H1 (cell line): ENCODE measurements at regions not wholly inside any gene's neighbourhood (a gene's known extent, or its start where the extent isn't known, plus 50 kb on each side); places are given as distances from the start of the nearest gene placed in this dataset.

Source experiments
- CTCF ChIA-PET: fragments of 300-600 bp; sonication (Branson Sonifier 250); formaldehyde crosslinking; loops from one replicate; lab custom pipeline; 2021; ENCODE audit not compliant: partially characterized antibody; lab: Charles Lee
- POLR2A ChIA-PET: fragments of 300-600 bp; sonication (Branson Sonifier 250); formaldehyde crosslinking; loops from one replicate; lab custom pipeline; 2021; ENCODE audit warnings: inconsistent platforms; ENCODE audit not compliant: partially characterized antibody; lab: Charles Lee
- DNase-seq, 2 experiments: peaks; one replicate each; pipeline versions ENCODE4 v3.0.0 to v3.0.0-alpha.2; 2010 to 2022; ENCODE audit warnings: low spot score in 2 of 2, low read depth in 1 of 2, mixed read lengths in 1 of 2
- FAIRE-seq: peaks from 2 replicates; lab custom pipeline; 2011; peaks lifted over from hg19 to GRCh38; lab: Jason Lieb, UNC
- H2AFZ ChIP-seq: 2 replicates; pipeline ENCODE4 v1.8.1; 2012; ENCODE audit warnings: low read length, inconsistent platforms
- H2AK5ac ChIP-seq: 2 replicates; pipeline ENCODE4 v1.6.1; 2013; ENCODE audit warnings: low read depth, low read length
- H2BK120ac ChIP-seq: replicated peaks from 2 replicates; pipeline ENCODE3; 2013; ENCODE audit warnings: low read depth, low read length, inconsistent platforms
- H2BK12ac ChIP-seq: 2 replicates; pipeline ENCODE4 v1.6.1; 2013; ENCODE audit warnings: low read depth, low read length
- H2BK15ac ChIP-seq: 2 replicates; pipeline ENCODE4 v1.6.1; 2013; ENCODE audit warnings: low read length
- H2BK20ac ChIP-seq: 2 replicates; pipeline ENCODE4 v1.6.1; 2013; ENCODE audit warnings: low read length
- H2BK5ac ChIP-seq: 2 replicates; pipeline ENCODE4 v1.6.1; 2013; ENCODE audit warnings: low read depth, low read length
- H3K14ac ChIP-seq: 2 replicates; pipeline ENCODE4 v1.6.1; 2013; ENCODE audit warnings: inconsistent platforms; ENCODE audit not compliant: insufficient read length
- H3K18ac ChIP-seq: 2 replicates; pipeline ENCODE4 v1.6.1; 2013; ENCODE audit warnings: low read length; ENCODE audit errors: extremely low read depth
- H3K23ac ChIP-seq: 2 replicates; pipeline ENCODE4 v1.6.1; 2013; ENCODE audit warnings: inconsistent platforms; ENCODE audit not compliant: insufficient read length
- H3K23me2 ChIP-seq: 2 replicates; pipeline ENCODE4 v1.6.1; 2013; ENCODE audit warnings: low read depth, low read length
- H3K27ac ChIP-seq: 2 replicates; pipeline ENCODE4 v1.6.1; 2011; ENCODE audit warnings: low read depth, low read length, inconsistent platforms
- H3K27me3 ChIP-seq, 4 experiments: replicated peaks in 1 of 4; 1 replicate in 1 of 4; 2 replicates in 3 of 4; pipeline versions ENCODE4 v1.6.1 to v1.8.1; 2011 to 2013; ENCODE audit warnings: low read length in 3 of 4, mild to moderate bottlenecking in 3 of 4, inconsistent platforms in 2 of 4, mixed read lengths in 2 of 4, moderate library complexity in 1 of 4; ENCODE audit not compliant: control insufficient read depth in 3 of 4, insufficient read depth in 3 of 4; ENCODE audit errors: extremely low read depth in 1 of 4
- H3K36me3 ChIP-seq, 4 experiments: 2 replicates each; pipeline versions ENCODE4 v1.6.1 to v1.8.1; 2011 to 2013; ENCODE audit warnings: mild to moderate bottlenecking in 4 of 4, low read length in 3 of 4, moderate library complexity in 2 of 4, control low read depth in 1 of 4, inconsistent platforms in 1 of 4; ENCODE audit not compliant: insufficient read depth in 4 of 4, control insufficient read depth in 2 of 4
- H3K4ac ChIP-seq: replicated peaks from 2 replicates; pipeline ENCODE3; 2013; ENCODE audit warnings: low read length, low read depth, mixed read lengths, inconsistent platforms; ENCODE audit not compliant: insufficient read length
- H3K4me1 ChIP-seq, 4 experiments: replicated peaks in 1 of 4; 1 replicate in 1 of 4; 2 replicates in 3 of 4; pipeline versions ENCODE4 v1.6.1 to v1.8.1; 2011 to 2013; ENCODE audit warnings: low read length in 3 of 4, inconsistent platforms in 2 of 4, mixed read lengths in 1 of 4; ENCODE audit not compliant: insufficient read depth in 4 of 4, control insufficient read depth in 3 of 4
- H3K4me2 ChIP-seq, 2 experiments: 2 replicates each; pipeline versions ENCODE4 v1.6.1 to v1.8.1; 2011 to 2013; ENCODE audit warnings: low read depth in 2 of 2, low read length in 2 of 2, control low read depth in 1 of 2, inconsistent platforms in 1 of 2, mild to moderate bottlenecking in 1 of 2; ENCODE audit not compliant: insufficient read depth in 1 of 2
- H3K4me3 ChIP-seq, 4 experiments: fragments of 200-600, 300-600 bp in 1 of 4; sonication (generic), shearing (Covaris generic), sonication (Bioruptor Twin) in 1 of 4; 2 replicates each; pipeline versions ENCODE4 v1.5.1 to v1.8.1; 2011 to 2016; ENCODE audit warnings: low read length in 4 of 4, low read depth in 3 of 4, control low read depth in 2 of 4, inconsistent platforms in 2 of 4, mild to moderate bottlenecking in 2 of 4, mixed read lengths in 1 of 4, moderate library complexity in 1 of 4; ENCODE audit not compliant: insufficient read depth in 2 of 4; ENCODE audit errors: extremely low read depth in 1 of 4
- H3K56ac ChIP-seq: replicated peaks from 2 replicates; pipeline ENCODE3; 2013; ENCODE audit warnings: low read depth, mild to moderate bottlenecking, mixed read lengths, low read length, inconsistent platforms; ENCODE audit not compliant: insufficient read length
- H3K79me1 ChIP-seq: 2 replicates; pipeline ENCODE4 v1.6.1; 2013; ENCODE audit warnings: low read depth, low read length, control low read depth
- H3K79me2 ChIP-seq, 2 experiments: 2 replicates each; pipeline versions ENCODE4 v1.6.1 to v1.8.1; 2012 to 2013; ENCODE audit warnings: low read length in 2 of 2, mild to moderate bottlenecking in 2 of 2, inconsistent platforms in 1 of 2; ENCODE audit not compliant: insufficient read depth in 2 of 2, control insufficient read depth in 1 of 2
- H3K9ac ChIP-seq, 4 experiments: replicated peaks in 1 of 4; 1 replicate in 1 of 4; 2 replicates in 3 of 4; pipeline versions ENCODE4 v1.6.1 to v1.8.1; 2011 to 2013; ENCODE audit warnings: low read depth in 3 of 4, low read length in 3 of 4, control low read depth in 2 of 4, mild to moderate bottlenecking in 2 of 4, moderate library complexity in 2 of 4, inconsistent platforms in 1 of 4; ENCODE audit errors: extremely low read depth in 1 of 4
- H3K9me3 ChIP-seq, 2 experiments: 2 replicates each; pipeline versions ENCODE4 v1.6.1 to v1.8.1; 2012 to 2013; ENCODE audit warnings: mild to moderate bottlenecking in 2 of 2, moderate library complexity in 2 of 2, control low read depth in 1 of 2, inconsistent platforms in 1 of 2, low read depth in 1 of 2, low read length in 1 of 2, mixed read lengths in 1 of 2; ENCODE audit not compliant: insufficient read depth in 2 of 2
- H4K20me1 ChIP-seq, 2 experiments: replicated peaks in 1 of 2; 2 replicates each; pipeline versions ENCODE3 to v1.8.1; 2011 to 2013; ENCODE audit warnings: inconsistent platforms in 2 of 2, low read length in 2 of 2, mild to moderate bottlenecking in 1 of 2; ENCODE audit not compliant: insufficient read depth in 2 of 2, control insufficient read depth in 1 of 2
- H4K5ac ChIP-seq: 2 replicates; pipeline ENCODE4 v1.6.1; 2013; ENCODE audit warnings: low read length, low read depth, mixed read lengths, inconsistent platforms; ENCODE audit not compliant: insufficient read length
- H4K8ac ChIP-seq: 2 replicates; pipeline ENCODE4 v1.8.0; 2013; ENCODE audit warnings: mild to moderate bottlenecking, moderate library complexity, low read length, inconsistent platforms; ENCODE audit not compliant: insufficient read depth; ENCODE audit errors: extremely low read depth
- H4K91ac ChIP-seq: replicated peaks from 2 replicates; pipeline ENCODE3; 2013; ENCODE audit warnings: low read length, mixed read lengths, inconsistent platforms; ENCODE audit not compliant: insufficient read length
- ASH2L ChIP-seq: fragments of 200-600, 300-600 bp; sonication (generic); IDR thresholded peaks from one replicate; pipeline ENCODE4 v1.7.1; 2017; ENCODE audit warnings: low read length
- CEBPB ChIP-seq: IDR thresholded peaks from 2 replicates; pipeline ENCODE4 v1.6.1; 2012; ENCODE audit warnings: low read depth, low read length
- CHD2 ChIP-seq: IDR thresholded peaks from 2 replicates; pipeline ENCODE4 v1.6.1; 2012; ENCODE audit warnings: low read length, improper control_type of control experiment
- GABPA ChIP-seq: IDR thresholded peaks from 2 replicates; pipeline ENCODE4 v1.6.1; 2011; ENCODE audit warnings: mild to moderate bottlenecking, low read length, moderate library complexity, borderline replicate concordance; ENCODE audit not compliant: insufficient read depth
- JUN ChIP-seq: IDR thresholded peaks from 2 replicates; pipeline ENCODE4 v1.6.1; 2011; ENCODE audit warnings: low read depth, mild to moderate bottlenecking, improper control_type of control experiment, low read length
- JUND ChIP-seq: IDR thresholded peaks from 2 replicates; pipeline ENCODE4 v1.6.1; 2011; ENCODE audit warnings: mild to moderate bottlenecking, improper control_type of control experiment, low read length
- KDM1A ChIP-seq: fragments of 200-600, 300-600 bp; sonication (generic); IDR thresholded peaks from 2 replicates; pipeline ENCODE4 v1.7.1; 2016; ENCODE audit warnings: mild to moderate bottlenecking, low read length, borderline replicate concordance
- PHF8 ChIP-seq: fragments of 200-600 bp; sonication (generic); conservative IDR thresholded peaks from 2 replicates; pipeline ENCODE4 v1.7.1; 2012; ENCODE audit warnings: low read depth, mild to moderate bottlenecking, inconsistent platforms, low read length, moderate library complexity
- RBBP5 ChIP-seq: IDR thresholded peaks from 2 replicates; pipeline ENCODE4 v1.7.1; 2012; ENCODE audit warnings: low read depth, mild to moderate bottlenecking, inconsistent platforms, low read length, moderate library complexity, borderline replicate concordance
- SIRT6 ChIP-seq: IDR thresholded peaks from one replicate; pipeline ENCODE4 v1.7.1; 2012; ENCODE audit warnings: low read length, inconsistent platforms
- SUZ12 ChIP-seq: fragments of 200-600 bp; sonication (generic); IDR thresholded peaks from 2 replicates; pipeline ENCODE4 v1.6.1; 2012; ENCODE audit warnings: mild to moderate bottlenecking, inconsistent platforms, low read length, moderate library complexity, mixed read lengths
- TBP ChIP-seq: IDR thresholded peaks from 2 replicates; pipeline ENCODE4 v1.6.1; 2011; ENCODE audit warnings: low read depth, low read length, improper control_type of control experiment

- Histone ChIP-seq H2BK5ac (no peak overlapping the region), H3K79me2 (no peaks in the 10 kb centered on the region), H4K5ac (no peak overlapping the region), H3K18ac (no peak overlapping the region), H3K23me2 (no peaks in the 10 kb centered on the region), H3K9ac (no peak overlapping the region), H3K4me1 (no peaks in the 10 kb centered on the region), H3K27me3 (no peaks in the 10 kb centered on the region), H4K91ac (no peak overlapping the region), H3K14ac (no peak overlapping the region), H2BK20ac (no peak overlapping the region), H2AK5ac (no peak overlapping the region), H3K23ac (no peak overlapping the region), H4K8ac (no peak overlapping the region), H3K79me1 (no peaks in the 10 kb centered on the region), H2BK120ac (no peak overlapping the region), H2BK12ac (no peak overlapping the region), H3K27ac (no peak overlapping the region), H3K4ac (no peak overlapping the region), H2BK15ac (no peak overlapping the region), H2AFZ (no peak overlapping the region), H3K9me3 (no peaks in the 10 kb centered on the region), H3K4me2 (no peak overlapping the region), H4K20me1 (no peaks in the 10 kb centered on the region), H3K4me3 (no peak overlapping the region), H3K36me3 (no peaks in the 10 kb centered on the region), H3K56ac (no peak overlapping the region)
- TF ChIP-seq CHD2 (no peak), SIRT6 (no peak), RBBP5 (no peak), PHF8 (no peak), JUN (no peak), ASH2L (no peak), TBP (no peak), JUND (no peak), CEBPB (no peak), KDM1A (no peak), GABPA (no peak), SUZ12 (no peak)
- FAIRE-seq: no peak
- DNase-seq: no peak
- POLR2A ChIA-PET: no interaction called here
- CTCF ChIA-PET: interaction anchor here (0.6 kb wide), 1 partner anchor 1575 kb away, joined by 3 read pairs; no protein-coding TSS in a partner anchor
These were observed 1933.6 kb upstream of the LRRTM1 start for GRCh38 chr2:82237994-82238662.
